Spinal cord (tissue), 9 donors: ENCODE measurements at regions not wholly inside any gene's neighbourhood (a gene's known extent, or its start where the extent isn't known, plus 50 kb on each side); places are given as distances from the start of the nearest gene placed in this dataset.

Experiments used
- DNase-seq, 6 donors: peaks; one replicate each; pipeline versions ENCODE4 v3.0.0 to v3.0.0-alpha.2; 2013 to 2015; ENCODE audit warnings: low spot score in 6 of 6, low read depth in 4 of 6
- H3K27ac ChIP-seq: one replicate; pipeline ENCODE4 v1.5.1; 2013; ENCODE audit warnings: low read depth, low read length, control low read depth
- H3K27me3 ChIP-seq: one replicate; pipeline ENCODE4 v1.6.1; 2013; ENCODE audit warnings: low read length; ENCODE audit not compliant: control insufficient read depth, insufficient read depth
- H3K36me3 ChIP-seq: one replicate; pipeline ENCODE4 v1.6.1; 2013; ENCODE audit warnings: low read length; ENCODE audit not compliant: control insufficient read depth, insufficient read depth
- H3K4me1 ChIP-seq: one replicate; pipeline ENCODE4 v1.6.1; 2013; ENCODE audit warnings: low read length; ENCODE audit not compliant: control insufficient read depth, insufficient read depth
- H3K4me3 ChIP-seq: one replicate; pipeline ENCODE4 v1.5.1; 2013; ENCODE audit warnings: low read depth, low read length, control low read depth
- H3K9me3 ChIP-seq: one replicate; pipeline ENCODE4 v1.6.1; 2013; ENCODE audit warnings: low read length; ENCODE audit not compliant: control insufficient read depth, insufficient read depth
- WGBS: methylation state at CpG from one replicate; pipeline ENCODE4 v1.1.5; 2013; ENCODE audit warnings: missing lambda C conversion rate; ENCODE audit not compliant: insufficient coverage; 5-methylcytosine and 5-hydroxymethylcytosine counted together
- donor health status: healthy.

DNA sequence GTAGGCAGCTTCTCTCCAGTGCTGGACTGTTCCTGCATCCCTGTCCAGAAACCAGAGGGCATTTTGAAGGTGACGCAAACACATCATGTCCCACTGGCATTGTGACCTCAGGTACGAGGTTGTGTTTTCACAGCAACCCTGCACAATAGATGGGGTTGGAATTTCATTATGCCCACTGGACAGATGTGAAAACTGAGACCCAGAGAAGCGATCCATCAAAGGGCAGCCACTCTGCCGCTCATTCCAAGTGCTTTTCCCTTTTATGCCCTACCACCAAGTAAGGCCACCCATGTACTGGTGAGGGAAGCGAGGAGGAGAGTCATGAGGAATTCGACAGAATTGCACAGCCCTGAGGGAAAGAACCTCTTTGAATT lies 63.3 kb downstream of the CALML3 start:
- no peak for DNase-seq
- Histone ChIP-seq H3K9me3 (no peaks in the 10 kb centered on the region), H3K4me1 (peaks cover 34% of the 10 kb centered on the region), H3K27me3 (no peaks in the 10 kb centered on the region), H3K4me3 (no peak overlapping the region), H3K27ac (no peak overlapping the region), H3K36me3 (no peaks in the 10 kb centered on the region)
- whole genome bisulfite sequencing: 86% methylated on average over 5 of the region's 6 CpGs

GRCh38 chr10:5588603-5589002 lies 63.8 kb downstream of the CALML3 start:
- no peak overlapping the region for H3K27ac ChIP-seq
- H3K36me3 ChIP-seq: no peaks in the 10 kb centered on the region
- no peak overlapping the region for H3K4me3 ChIP-seq
- H3K4me1 ChIP-seq: peaks cover 29% of the 10 kb centered on the region
- WGBS: 79% methylated on average over 5 of the region's 5 CpGs
- H3K9me3 ChIP-seq: no peaks in the 10 kb centered on the region
- no peaks in the 10 kb centered on the region for H3K27me3 ChIP-seq
- DNase-seq: no peak
